Epithelial cell of esophagus (primary cell): ENCODE measurements at regions not wholly inside any gene's neighbourhood (a gene's known extent, or its start where the extent isn't known, plus 50 kb on each side); places are given as distances from the start of the nearest gene placed in this dataset.

ENCODE experiments used
- DNase-seq: peaks from one replicate; pipeline ENCODE4 v3.0.0; 2010; ENCODE audit warnings: low read depth
- H3K4me3 ChIP-seq: 2 replicates; pipeline ENCODE4 v1.5.1; 2011; ENCODE audit warnings: mild to moderate bottlenecking, low read length, control low read depth
- CTCF ChIP-seq: IDR thresholded peaks from 2 replicates; pipeline ENCODE4 v1.5.1; 2011; ENCODE audit warnings: low read depth, mild to moderate bottlenecking, low read length, control low read depth, inconsistent platforms; ENCODE audit not compliant: insufficient read depth; ENCODE audit errors: missing control alignments

GRCh38 chr10:90674461-90674860, 183.4 kb downstream of the HTR7 start:
- TF ChIP-seq CTCF = no peak
- no peak for DNase-seq
- no peak overlapping the region for H3K4me3 ChIP-seq

GRCh38 chr10:90674928-90675327, 182.9 kb downstream of the HTR7 start:
- peak; percentile 77 for DNase-seq
- no peak for TF ChIP-seq CTCF
- H3K4me3 ChIP-seq = no peak overlapping the region

DNA sequence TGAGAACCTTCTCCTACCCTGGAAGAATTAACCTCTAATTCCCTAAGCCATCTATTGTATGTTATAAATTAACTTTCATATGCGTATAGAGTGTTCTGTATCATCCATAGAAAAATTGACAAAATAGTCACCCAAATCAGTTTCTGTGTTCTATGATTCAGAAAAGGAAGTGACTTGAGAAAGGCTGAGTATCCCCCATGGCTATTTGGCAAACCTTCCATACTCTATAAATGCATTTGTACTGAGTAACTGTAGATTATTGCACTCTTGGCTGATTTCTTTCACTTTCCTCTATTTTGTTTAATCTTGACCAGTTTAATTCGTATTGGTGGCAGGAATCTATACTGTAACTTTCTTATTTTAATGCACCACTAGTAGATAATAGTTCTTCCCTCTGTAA, 182.2 kb downstream of the HTR7 start:
- no peak for TF ChIP-seq CTCF
- no peak overlapping the region for H3K4me3 ChIP-seq
- peak; percentile 86 for DNase-seq
